ENCODE measurements at regions not wholly inside any gene's neighbourhood (a gene's known extent, or its start where the extent isn't known, plus 50 kb on each side); places are given as distances from the start of the nearest gene placed in this dataset.

DNA sequence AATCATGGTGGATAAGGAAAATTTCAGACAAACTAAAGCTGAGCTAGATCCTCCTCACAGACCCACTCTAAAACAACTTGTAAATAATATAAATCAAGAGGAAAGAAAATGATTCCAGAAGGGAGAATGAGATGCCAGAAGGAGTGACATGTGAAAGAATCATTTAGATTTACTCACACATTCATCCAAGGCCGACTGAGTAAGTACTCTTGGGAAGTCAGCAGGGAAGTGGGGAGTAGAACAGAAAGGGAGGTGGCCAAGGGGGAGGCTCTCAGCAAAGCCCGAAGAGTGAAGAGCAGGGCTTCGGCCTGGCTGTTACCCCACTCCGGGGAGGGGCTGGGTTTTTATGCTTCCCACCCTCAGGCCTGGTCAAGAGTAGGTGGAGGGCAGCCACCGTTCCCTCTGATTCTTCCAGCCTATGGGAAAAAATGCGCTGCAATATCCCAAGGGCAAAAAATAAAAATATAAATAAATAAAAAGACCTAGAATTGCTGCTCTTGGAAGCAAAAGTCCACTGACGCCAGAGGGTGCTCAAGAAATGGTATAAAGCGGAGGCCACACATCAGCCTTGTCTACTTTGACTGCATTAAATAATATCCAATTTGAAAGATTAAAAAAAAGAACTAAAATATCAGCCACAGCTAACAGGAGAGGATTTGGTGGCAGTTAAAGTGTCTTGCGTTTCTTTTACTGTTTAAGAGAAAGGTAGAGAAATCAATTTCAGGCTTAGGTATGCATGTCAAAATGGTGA is 110.2 kb upstream of the COL5A1 start (continued):
- TF ChIP-seq CTBP2 (IDR thresholded peaks at IDR 0.05; ENCODE audit: borderline replicate concordance, insufficient read depth, insufficient read length, low read length) (no peak), CBX8 (IDR thresholded peaks at IDR 0.05; ENCODE audit: borderline replicate concordance, low read depth, low read length) (no peak), YY1 (IDR thresholded peaks at IDR 0.05; ENCODE audit: low read depth, low read length) (no peak), HDAC2 (IDR thresholded peaks at IDR 0.05; ENCODE audit: borderline replicate concordance in 1 of 2, low read depth in 2 of 2, low read length in 2 of 2) (no peak)
- TF ChIP-seq, protein P1, sequence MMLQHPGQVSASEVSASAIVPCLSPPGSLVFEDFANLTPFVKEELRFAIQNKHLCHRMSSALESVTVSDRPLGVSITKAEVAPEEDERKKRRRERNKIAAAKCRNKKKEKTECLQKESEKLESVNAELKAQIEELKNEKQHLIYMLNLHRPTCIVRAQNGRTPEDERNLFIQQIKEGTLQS (IDR thresholded peaks at IDR 0.05; ENCODE audit: insufficient read depth, low read depth, low read length): no peak
